ENCODE measurements at regions not wholly inside any gene's neighbourhood (a gene's known extent, or its start where the extent isn't known, plus 50 kb on each side); places are given as distances from the start of the nearest gene placed in this dataset.

GRCh38 chr9:104980039-104980654, 52.2 kb upstream of the ABCA1 start:
- no peak overlapping the region for H2AFZ ChIP-seq (ENCODE audit: low read depth, low read length)
- no peak for TF ChIP-seq CTCF (IDR thresholded peaks at IDR 0.05; ENCODE audit: low read depth, low read length)
- no peak for TF ChIP-seq EZH2phosphoT487 (IDR thresholded peaks at IDR 0.05; ENCODE audit: low read depth)

GRCh38 chr9:104981543-104982129, 53.7 kb upstream of the ABCA1 start:
- Histone ChIP-seq H3K27ac (ENCODE audit: low read length) (no peak overlapping the region), H3K9ac (ENCODE audit: low read length) (no peak overlapping the region), H3K9me3 (ENCODE audit: insufficient read depth, low read length) (no peaks in the 10 kb centered on the region), H3K4me2 (ENCODE audit: low read length) (no peak overlapping the region), H2AFZ (ENCODE audit: low read depth, low read length) (no peak overlapping the region), H3K4me3 (ENCODE audit: low read length) (no peak overlapping the region), H3K4me1 (ENCODE audit: low read length) (no peaks in the 10 kb centered on the region), H3K36me3 (replicated peaks; ENCODE audit: low read depth, low read length) (no peaks in the 10 kb centered on the region), H3K79me2 (ENCODE audit: low read length) (no peaks in the 10 kb centered on the region), H4K20me1 (ENCODE audit: insufficient read depth, low read length) (no peaks in the 10 kb centered on the region), H3K27me3 (ENCODE audit: low read depth, low read length) (peaks cover 38% of the 10 kb centered on the region)
- TF ChIP-seq EZH2phosphoT487 (IDR thresholded peaks at IDR 0.05; ENCODE audit: low read depth) (no peak), CTCF (IDR thresholded peaks at IDR 0.05; ENCODE audit: low read depth, low read length) (no peak)

More at GRCh38 chr9:104980039-104980654, 52.2 kb upstream of the ABCA1 start:
- Histone ChIP-seq H3K36me3 (replicated peaks; ENCODE audit: low read depth, low read length) (no peaks in the 10 kb centered on the region), H3K4me3 (ENCODE audit: low read length) (no peak overlapping the region), H3K79me2 (ENCODE audit: low read length) (no peaks in the 10 kb centered on the region), H3K27me3 (ENCODE audit: low read depth, low read length) (peaks cover 27% of the 10 kb centered on the region; the same call in 1 of the 2 replicates), H3K9me3 (ENCODE audit: insufficient read depth, low read length) (no peaks in the 10 kb centered on the region), H3K9ac (ENCODE audit: low read length) (no peak overlapping the region), H3K4me1 (ENCODE audit: low read length) (no peaks in the 10 kb centered on the region), H3K27ac (ENCODE audit: low read length) (no peak overlapping the region), H4K20me1 (ENCODE audit: insufficient read depth, low read length) (no peaks in the 10 kb centered on the region), H3K4me2 (ENCODE audit: low read length) (no peak overlapping the region)

GRCh38 chr9:104982543-104982942, 54.6 kb upstream of the ABCA1 start:
- Histone ChIP-seq H3K9ac (ENCODE audit: low read length) (no peak overlapping the region), H3K27me3 (ENCODE audit: low read depth, low read length) (peaks cover 45% of the 10 kb centered on the region), H3K4me2 (ENCODE audit: low read length) (no peak overlapping the region), H4K20me1 (ENCODE audit: insufficient read depth, low read length) (no peaks in the 10 kb centered on the region), H3K27ac (ENCODE audit: low read length) (no peak overlapping the region), H3K79me2 (ENCODE audit: low read length) (no peaks in the 10 kb centered on the region), H3K9me3 (ENCODE audit: insufficient read depth, low read length) (no peaks in the 10 kb centered on the region), H2AFZ (ENCODE audit: low read depth, low read length) (no peak overlapping the region), H3K4me1 (ENCODE audit: low read length) (no peaks in the 10 kb centered on the region), H3K36me3 (replicated peaks; ENCODE audit: low read depth, low read length) (no peaks in the 10 kb centered on the region), H3K4me3 (ENCODE audit: low read length) (no peak overlapping the region)
- TF ChIP-seq EZH2phosphoT487 (IDR thresholded peaks at IDR 0.05; ENCODE audit: low read depth) (no peak), CTCF (IDR thresholded peaks at IDR 0.05; ENCODE audit: low read depth, low read length) (no peak)

- Histone ChIP-seq H2AFZ (ENCODE audit: low read depth, low read length) (no peak overlapping the region), H3K4me1 (ENCODE audit: low read length) (no peaks in the 10 kb centered on the region), H3K9ac (ENCODE audit: low read length) (no peak overlapping the region), H3K27ac (ENCODE audit: low read length) (no peak overlapping the region), H3K27me3 (ENCODE audit: low read depth, low read length) (peaks cover 45% of the 10 kb centered on the region), H3K4me2 (ENCODE audit: low read length) (no peak overlapping the region), H3K4me3 (ENCODE audit: low read length) (no peak overlapping the region), H3K36me3 (replicated peaks; ENCODE audit: low read depth, low read length) (no peaks in the 10 kb centered on the region), H4K20me1 (ENCODE audit: insufficient read depth, low read length) (no peaks in the 10 kb centered on the region), H3K79me2 (ENCODE audit: low read length) (no peaks in the 10 kb centered on the region), H3K9me3 (ENCODE audit: insufficient read depth, low read length) (no peaks in the 10 kb centered on the region)
- no peak for TF ChIP-seq CTCF (IDR thresholded peaks at IDR 0.05; ENCODE audit: low read depth, low read length)
- no peak for TF ChIP-seq EZH2phosphoT487 (IDR thresholded peaks at IDR 0.05; ENCODE audit: low read depth)
Measured at GRCh38 chr9:104983491-104983890, 55.5 kb upstream of the ABCA1 start.
